ENCODE measurements at regions not wholly inside any gene's neighbourhood (a gene's known extent, or its start where the extent isn't known, plus 50 kb on each side); places are given as distances from the start of the nearest gene placed in this dataset.

- Histone ChIP-seq H3K27me3 (no peaks in the 10 kb centered on the region), H3K4me1 (peaks cover 15 to 23% of the 10 kb centered on the region in 2 donors), H3K9me3 (no peaks in the 10 kb centered on the region), H3K27ac (peak overlapping the region in 1 of 3 donors; percentile 43), H3K36me3 (no peaks in the 10 kb centered on the region), H3K4me3 (replicated peaks in 1 of 3) (no peak overlapping the region)
- DNase-seq = no peak
- no peak for TF ChIP-seq POLR2A (IDR thresholded peaks at IDR 0.05)
- TF ChIP-seq CTCF (IDR thresholded peaks at IDR 0.05) = no peak
- intact Hi-C loops (cut with DNase I) = no loop called here
- 91% methylated on average over 16 of the region's 16 CpGs for WGBS, 2 donors
Measured at GRCh38 chr10:78770167-78771090, 298.3 kb upstream of the ZMIZ1 start.

- H3K4me1 ChIP-seq = peaks cover 17 to 26% of the 10 kb centered on the region in 2 donors
- intact Hi-C loops (cut with DNase I) = no loop called here
Measured at GRCh38 chr10:78771260-78771659, 297.5 kb upstream of the ZMIZ1 start.

GRCh38 chr10:78771808-78772455, 296.8 kb upstream of the ZMIZ1 start:
- Histone ChIP-seq H3K27me3 (no peaks in the 10 kb centered on the region), H3K36me3 (no peaks in the 10 kb centered on the region), H3K9me3 (no peaks in the 10 kb centered on the region), H3K4me1 (peaks cover 17 to 26% of the 10 kb centered on the region in 2 donors), H3K27ac (no peak overlapping the region), H3K4me3 (replicated peaks in 1 of 3) (no peak overlapping the region)
- WGBS, 2 donors = 87 to 96% methylated on average over 7 of the region's 7 CpGs
- no peak for DNase-seq
- TF ChIP-seq CTCF (IDR thresholded peaks at IDR 0.05) (no peak), POLR2A (IDR thresholded peaks at IDR 0.05) (no peak)
- intact Hi-C loops (cut with DNase I) = no loop called here

More at GRCh38 chr10:78771260-78771659, 297.5 kb upstream of the ZMIZ1 start:
- 88 to 90% methylated on average over 7 of the region's 7 CpGs for WGBS, 2 donors
- Histone ChIP-seq H3K27me3 (no peaks in the 10 kb centered on the region), H3K9me3 (no peaks in the 10 kb centered on the region), H3K36me3 (no peaks in the 10 kb centered on the region), H3K27ac (no peak overlapping the region), H3K4me3 (replicated peaks in 1 of 3) (no peak overlapping the region)
- DNase-seq = no peak
- TF ChIP-seq POLR2A (IDR thresholded peaks at IDR 0.05) (no peak), CTCF (IDR thresholded peaks at IDR 0.05) (no peak)

GRCh38 chr10:78772486-78772885, 296.3 kb upstream of the ZMIZ1 start:
- no peaks in the 10 kb centered on the region for H3K27me3 ChIP-seq
- no peaks in the 10 kb centered on the region for H3K36me3 ChIP-seq
- H3K4me3 ChIP-seq (replicated peaks in 1 of 3) = no peak overlapping the region
- TF ChIP-seq POLR2A (IDR thresholded peaks at IDR 0.05) (no peak), CTCF (IDR thresholded peaks at IDR 0.05) (no peak)
- H3K9me3 ChIP-seq = no peaks in the 10 kb centered on the region
- no peak for DNase-seq
- no peak overlapping the region for H3K27ac ChIP-seq
- H3K4me1 ChIP-seq = peaks cover 17 to 26% of the 10 kb centered on the region in 2 donors
- 93 to 97% methylated on average over 8 of the region's 8 CpGs for WGBS, 2 donors
- intact Hi-C loops (cut with DNase I) = no loop called here

All from thyroid gland (tissue), 4 donors.